Mucosa of stomach (tissue), 1 donor: ENCODE measurements at regions not wholly inside any gene's neighbourhood (a gene's known extent, or its start where the extent isn't known, plus 50 kb on each side); places are given as distances from the start of the nearest gene placed in this dataset.

Experiments used
- H3K27me3 ChIP-seq: one replicate; pipeline ENCODE4 v1.7.0; 2013; ENCODE audit warnings: mild to moderate bottlenecking, low read length; ENCODE audit not compliant: control insufficient read depth, insufficient read depth
- H3K36me3 ChIP-seq: one replicate; pipeline ENCODE4 v1.7.0; 2013; ENCODE audit warnings: low read length; ENCODE audit not compliant: control insufficient read depth, insufficient read depth
- H3K4me1 ChIP-seq: one replicate; pipeline ENCODE4 v1.7.0; 2013; ENCODE audit warnings: mild to moderate bottlenecking, low read length; ENCODE audit not compliant: control insufficient read depth, insufficient read depth
- H3K4me3 ChIP-seq: one replicate; pipeline ENCODE4 v1.7.0; 2013; ENCODE audit warnings: low read length
- H3K9ac ChIP-seq: one replicate; pipeline ENCODE4 v1.7.0; 2013; ENCODE audit warnings: mild to moderate bottlenecking, low read length, moderate library complexity
- H3K9me3 ChIP-seq: one replicate; pipeline ENCODE4 v1.7.0; 2013; ENCODE audit warnings: mild to moderate bottlenecking, low read length, moderate library complexity; ENCODE audit not compliant: control insufficient read depth
- donor health status: Pancreatic carcinoma.

DNA sequence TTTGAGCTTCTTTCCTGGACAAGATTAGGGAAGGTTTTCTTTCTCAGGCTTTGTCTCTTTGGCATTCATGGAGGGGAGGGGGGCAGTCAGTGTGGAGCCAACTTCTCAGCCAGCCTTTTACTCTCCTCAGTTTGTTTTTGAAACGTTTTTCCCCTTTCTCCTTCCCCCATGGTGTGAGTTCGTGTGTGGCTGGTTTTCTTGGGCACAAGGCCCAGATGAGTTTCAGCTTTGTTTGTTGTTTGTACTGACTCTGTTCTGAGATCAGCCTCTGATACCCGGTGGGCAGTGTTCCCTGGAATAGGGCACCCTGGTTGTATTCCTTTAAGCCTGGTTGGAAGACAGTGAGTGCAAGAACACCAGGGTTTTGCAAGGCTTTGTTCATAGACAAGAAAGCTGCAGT is 168.2 kb upstream of the RARB start:
- H3K9me3 ChIP-seq = no peaks in the 10 kb centered on the region
- no peaks in the 10 kb centered on the region for H3K4me1 ChIP-seq
- H3K4me3 ChIP-seq = no peak overlapping the region
- H3K36me3 ChIP-seq = no peaks in the 10 kb centered on the region
- no peaks in the 10 kb centered on the region for H3K27me3 ChIP-seq
- H3K9ac ChIP-seq = no peak overlapping the region

GRCh38 chr3:25262322-25262721 is 165.7 kb upstream of the RARB start:
- Histone ChIP-seq H3K4me1 (no peaks in the 10 kb centered on the region), H3K9me3 (no peaks in the 10 kb centered on the region), H3K27me3 (no peaks in the 10 kb centered on the region), H3K36me3 (no peaks in the 10 kb centered on the region), H3K4me3 (no peak overlapping the region), H3K9ac (no peak overlapping the region)

GRCh38 chr3:25265284-25265683 is 162.8 kb upstream of the RARB start:
- H3K4me3 ChIP-seq = no peak overlapping the region
- no peaks in the 10 kb centered on the region for H3K9me3 ChIP-seq
- H3K4me1 ChIP-seq = no peaks in the 10 kb centered on the region
- no peak overlapping the region for H3K9ac ChIP-seq
- H3K36me3 ChIP-seq = no peaks in the 10 kb centered on the region
- no peaks in the 10 kb centered on the region for H3K27me3 ChIP-seq

- Histone ChIP-seq H3K9ac (no peak overlapping the region), H3K36me3 (no peaks in the 10 kb centered on the region), H3K4me1 (no peaks in the 10 kb centered on the region), H3K9me3 (no peaks in the 10 kb centered on the region), H3K4me3 (no peak overlapping the region), H3K27me3 (no peaks in the 10 kb centered on the region)
These were observed 161.4 kb upstream of the RARB start for GRCh38 chr3:25266677-25267076.

- no peaks in the 10 kb centered on the region for H3K36me3 ChIP-seq
- H3K9me3 ChIP-seq = no peaks in the 10 kb centered on the region
- H3K4me3 ChIP-seq = no peak overlapping the region
- no peak overlapping the region for H3K9ac ChIP-seq
- no peaks in the 10 kb centered on the region for H3K4me1 ChIP-seq
- H3K27me3 ChIP-seq = no peaks in the 10 kb centered on the region
These were observed 156.0 kb upstream of the RARB start for GRCh38 chr3:25272090-25272489.

GRCh38 chr3:25273582-25274171 is 154.4 kb upstream of the RARB start:
- H3K36me3 ChIP-seq = no peaks in the 10 kb centered on the region
- H3K4me3 ChIP-seq = no peak overlapping the region
- H3K27me3 ChIP-seq = no peaks in the 10 kb centered on the region
- H3K9ac ChIP-seq = no peak overlapping the region
- H3K9me3 ChIP-seq = no peaks in the 10 kb centered on the region
- no peaks in the 10 kb centered on the region for H3K4me1 ChIP-seq

DNA sequence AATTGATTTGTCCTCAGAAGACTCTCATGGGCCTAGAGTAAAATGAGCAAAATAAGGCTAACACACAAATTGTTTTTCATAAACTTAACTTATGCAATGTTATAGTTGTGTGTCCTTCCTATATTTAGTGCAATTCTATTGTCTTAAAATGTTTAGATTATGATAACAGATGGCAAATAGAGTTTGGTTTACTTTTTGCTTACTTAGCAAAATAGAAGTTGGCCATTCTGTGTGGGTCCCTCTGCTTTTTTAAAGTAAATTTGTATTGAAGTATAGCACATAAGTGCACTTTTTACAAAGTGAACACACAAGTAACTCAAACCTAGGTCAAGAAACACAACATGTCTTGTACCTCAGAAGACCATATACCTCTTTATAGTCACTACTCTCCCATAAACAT is 150.6 kb upstream of the RARB start:
- Histone ChIP-seq H3K9me3 (no peaks in the 10 kb centered on the region), H3K4me1 (no peaks in the 10 kb centered on the region), H3K9ac (no peak overlapping the region), H3K4me3 (no peak overlapping the region), H3K36me3 (no peaks in the 10 kb centered on the region), H3K27me3 (no peaks in the 10 kb centered on the region)

- no peak overlapping the region for H3K4me3 ChIP-seq
- H3K27me3 ChIP-seq = no peaks in the 10 kb centered on the region
- no peaks in the 10 kb centered on the region for H3K36me3 ChIP-seq
- H3K9ac ChIP-seq = no peak overlapping the region
- no peaks in the 10 kb centered on the region for H3K9me3 ChIP-seq
- H3K4me1 ChIP-seq = no peaks in the 10 kb centered on the region
These were observed 146.9 kb upstream of the RARB start for GRCh38 chr3:25281041-25281731.

GRCh38 chr3:25281732-25282126 is 146.3 kb upstream of the RARB start:
- H3K36me3 ChIP-seq = no peaks in the 10 kb centered on the region
- H3K4me1 ChIP-seq = no peaks in the 10 kb centered on the region
- no peak overlapping the region for H3K4me3 ChIP-seq
- no peaks in the 10 kb centered on the region for H3K9me3 ChIP-seq
- no peak overlapping the region for H3K9ac ChIP-seq
- no peaks in the 10 kb centered on the region for H3K27me3 ChIP-seq

- no peaks in the 10 kb centered on the region for H3K27me3 ChIP-seq
- no peaks in the 10 kb centered on the region for H3K9me3 ChIP-seq
- no peak overlapping the region for H3K9ac ChIP-seq
- no peaks in the 10 kb centered on the region for H3K4me1 ChIP-seq
- H3K4me3 ChIP-seq = no peak overlapping the region
- H3K36me3 ChIP-seq = no peaks in the 10 kb centered on the region
These were observed 144.4 kb upstream of the RARB start for GRCh38 chr3:25283613-25284012.

GRCh38 chr3:25284249-25284648 is 143.8 kb upstream of the RARB start:
- H3K9me3 ChIP-seq = no peaks in the 10 kb centered on the region

GRCh38 chr3:25287291-25287884 is 140.7 kb upstream of the RARB start:
- Histone ChIP-seq H3K9me3 (no peaks in the 10 kb centered on the region), H3K36me3 (no peaks in the 10 kb centered on the region), H3K4me3 (no peak overlapping the region), H3K9ac (no peak overlapping the region), H3K27me3 (no peaks in the 10 kb centered on the region), H3K4me1 (no peaks in the 10 kb centered on the region)

More at GRCh38 chr3:25284249-25284648, 143.8 kb upstream of the RARB start:
- Histone ChIP-seq H3K36me3 (no peaks in the 10 kb centered on the region), H3K4me1 (no peaks in the 10 kb centered on the region), H3K4me3 (no peak overlapping the region), H3K27me3 (no peaks in the 10 kb centered on the region), H3K9ac (no peak overlapping the region)
